K562 (cell line): ENCODE measurements at regions not wholly inside any gene's neighbourhood (a gene's known extent, or its start where the extent isn't known, plus 50 kb on each side); places are given as distances from the start of the nearest gene placed in this dataset.

Experiments used
- CBFA2T2 ChIP-seq: fragments of 450-650 bp; conservative IDR thresholded peaks from 2 replicates; pipeline ENCODE4 v1.6.1; 2017; ENCODE audit warnings: mild to moderate bottlenecking
- CTCF ChIP-seq, 3 experiments: IDR thresholded peaks in 2 of 3; conservative IDR thresholded peaks in 1 of 3; 2 replicates each; pipeline ENCODE4 v1.5.1; 2011 to 2012; ENCODE audit warnings: low read length in 3 of 3, mild to moderate bottlenecking in 3 of 3, control low read depth in 2 of 3, improper control_type of control experiment in 1 of 3, inconsistent platforms in 1 of 3, low read depth in 1 of 3, mixed read lengths in 1 of 3, moderate library complexity in 1 of 3; ENCODE audit not compliant: insufficient read depth in 2 of 3
- JUN ChIP-seq, 2 experiments: sonication (generic) in 1 of 2; formaldehyde crosslinking in 1 of 2; IDR thresholded peaks; 2 replicates each; pipeline versions ENCODE4 v1.6.1 to v1.8.0; 2012 to 2022; ENCODE audit warnings: borderline replicate concordance in 2 of 2, mild to moderate bottlenecking in 2 of 2, improper control_type of control experiment in 1 of 2, low read depth in 1 of 2, low read length in 1 of 2, missing genetic modification reagents in 1 of 2
- NFIC ChIP-seq: fragments of 450-650 bp; IDR thresholded peaks from 2 replicates; pipeline ENCODE4 v1.6.1; 2017; ENCODE audit warnings: mild to moderate bottlenecking, inconsistent platforms
- NR2C2 ChIP-seq, 2 experiments: fragments of 200-800 bp in 1 of 2; sonication (Bioruptor generic) in 1 of 2; sonication (generic) in 1 of 2; formaldehyde crosslinking in 1 of 2; IDR thresholded peaks; 2 replicates each; pipeline versions ENCODE4 v1.6.1 to v1.8.0; 2016 to 2022; ENCODE audit warnings: mild to moderate bottlenecking in 1 of 2, missing compliant biosample characterization in 1 of 2, missing genetic modification characterization in 1 of 2, missing genetic modification reagents in 1 of 2
- SAP30 ChIP-seq: fragments of 200-600 bp; sonication (generic); IDR thresholded peaks from 2 replicates; pipeline ENCODE4 v1.6.1; 2012; ENCODE audit warnings: borderline replicate concordance, low read depth, mild to moderate bottlenecking, moderate library complexity, low read length, control low read depth, inconsistent platforms; ENCODE audit not compliant: insufficient read depth, poor library complexity, severe bottlenecking
- TAF7 ChIP-seq: fragments of 450-650 bp; IDR thresholded peaks from 2 replicates; pipeline ENCODE4 v1.6.1; 2016; ENCODE audit warnings: missing genetic modification characterization, missing compliant biosample characterization
- USF1 ChIP-seq: sonication (generic); formaldehyde crosslinking; IDR thresholded peaks from 2 replicates; pipeline ENCODE4 v1.9.0; 2022; ENCODE audit warnings: mild to moderate bottlenecking, missing genetic modification reagents
- XRCC5 ChIP-seq: fragments of 200-400 bp; formaldehyde crosslinking; IDR thresholded peaks from 2 replicates; pipeline ENCODE4 v1.6.1; 2017; ENCODE audit warnings: low read depth, mild to moderate bottlenecking, low read length
- ZNF184 ChIP-seq: sonication (generic); formaldehyde crosslinking; IDR thresholded peaks from 2 replicates; pipeline ENCODE4 v1.5.0; 2020; ENCODE audit warnings: missing genetic modification reagents
- ZNF274 ChIP-seq: IDR thresholded peaks from 2 replicates; pipeline ENCODE4 v1.6.1; 2011; ENCODE audit warnings: low read depth, mild to moderate bottlenecking, low read length, moderate library complexity, borderline replicate concordance
- ZNF609 ChIP-seq: sonication (generic); formaldehyde crosslinking; IDR thresholded peaks from 2 replicates; pipeline ENCODE4 v1.8.1; 2023; ENCODE audit warnings: missing genetic modification reagents, mild to moderate bottlenecking, borderline replicate concordance
- TF ChIP-seq, protein P1 (sequence below): IDR thresholded peaks from 2 replicates; pipeline ENCODE4 v1.6.1; 2016; ENCODE audit warnings: missing genetic modification characterization, missing compliant biosample characterization
- TF ChIP-seq, protein P2 (sequence below): sonication (generic); formaldehyde crosslinking; IDR thresholded peaks from 2 replicates; pipeline ENCODE4 v1.8.0; 2023; ENCODE audit warnings: missing genetic modification reagents, mild to moderate bottlenecking, borderline replicate concordance

DNA sequence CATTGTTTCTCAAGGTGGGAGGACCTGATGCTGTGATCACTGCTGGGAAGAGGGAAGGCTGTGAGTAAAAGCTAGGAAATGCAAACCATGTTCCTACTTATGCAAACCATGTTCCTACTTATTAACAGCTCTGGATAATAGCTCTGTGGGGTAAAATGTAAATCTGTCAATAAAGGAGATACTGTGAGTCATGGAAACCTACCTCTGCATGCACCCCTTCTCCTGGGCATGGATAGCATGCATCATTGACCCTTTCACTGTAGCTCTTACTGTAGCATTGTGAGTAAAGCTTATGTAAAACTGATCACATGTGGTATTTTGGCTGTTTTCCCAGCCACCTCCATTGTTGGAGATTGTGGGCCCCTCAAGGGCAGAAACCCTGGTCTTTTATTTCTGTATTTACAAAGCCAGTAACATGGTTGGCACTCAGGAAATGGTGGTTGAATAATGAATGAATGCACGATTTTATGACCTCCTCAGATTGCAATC, 253.7 kb downstream of the GRIN2B start:
- TF ChIP-seq ZNF609 = no peak
- TF ChIP-seq, protein P1, sequence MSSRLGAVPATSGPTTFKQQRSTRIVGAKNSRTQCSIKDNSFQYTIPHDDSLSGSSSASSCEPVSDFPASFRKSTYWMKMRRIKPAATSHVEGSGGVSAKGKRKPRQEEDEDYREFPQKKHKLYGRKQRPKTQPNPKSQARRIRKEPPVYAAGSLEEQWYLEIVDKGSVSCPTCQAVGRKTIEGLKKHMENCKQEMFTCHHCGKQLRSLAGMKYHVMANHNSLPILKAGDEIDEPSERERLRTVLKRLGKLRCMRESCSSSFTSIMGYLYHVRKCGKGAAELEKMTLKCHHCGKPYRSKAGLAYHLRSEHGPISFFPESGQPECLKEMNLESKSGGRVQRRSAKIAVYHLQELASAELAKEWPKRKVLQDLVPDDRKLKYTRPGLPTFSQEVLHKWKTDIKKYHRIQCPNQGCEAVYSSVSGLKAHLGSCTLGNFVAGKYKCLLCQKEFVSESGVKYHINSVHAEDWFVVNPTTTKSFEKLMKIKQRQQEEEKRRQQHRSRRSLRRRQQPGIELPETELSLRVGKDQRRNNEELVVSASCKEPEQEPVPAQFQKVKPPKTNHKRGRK (tag) = no peak
- no peak for TF ChIP-seq SAP30
- no peak for TF ChIP-seq USF1 (CRISPR knock-in tag)
- TF ChIP-seq CTCF (IDR thresholded peaks at IDR 0.05 in 2 of 3, conservative IDR thresholded peaks at IDR 0.05 in 1 of 3; ENCODE audit: insufficient read depth in 2 of 3, low read depth in 1 of 3, low read length in 3 of 3) = no peak
- no peak for TF ChIP-seq XRCC5
- TF ChIP-seq, protein P2, sequence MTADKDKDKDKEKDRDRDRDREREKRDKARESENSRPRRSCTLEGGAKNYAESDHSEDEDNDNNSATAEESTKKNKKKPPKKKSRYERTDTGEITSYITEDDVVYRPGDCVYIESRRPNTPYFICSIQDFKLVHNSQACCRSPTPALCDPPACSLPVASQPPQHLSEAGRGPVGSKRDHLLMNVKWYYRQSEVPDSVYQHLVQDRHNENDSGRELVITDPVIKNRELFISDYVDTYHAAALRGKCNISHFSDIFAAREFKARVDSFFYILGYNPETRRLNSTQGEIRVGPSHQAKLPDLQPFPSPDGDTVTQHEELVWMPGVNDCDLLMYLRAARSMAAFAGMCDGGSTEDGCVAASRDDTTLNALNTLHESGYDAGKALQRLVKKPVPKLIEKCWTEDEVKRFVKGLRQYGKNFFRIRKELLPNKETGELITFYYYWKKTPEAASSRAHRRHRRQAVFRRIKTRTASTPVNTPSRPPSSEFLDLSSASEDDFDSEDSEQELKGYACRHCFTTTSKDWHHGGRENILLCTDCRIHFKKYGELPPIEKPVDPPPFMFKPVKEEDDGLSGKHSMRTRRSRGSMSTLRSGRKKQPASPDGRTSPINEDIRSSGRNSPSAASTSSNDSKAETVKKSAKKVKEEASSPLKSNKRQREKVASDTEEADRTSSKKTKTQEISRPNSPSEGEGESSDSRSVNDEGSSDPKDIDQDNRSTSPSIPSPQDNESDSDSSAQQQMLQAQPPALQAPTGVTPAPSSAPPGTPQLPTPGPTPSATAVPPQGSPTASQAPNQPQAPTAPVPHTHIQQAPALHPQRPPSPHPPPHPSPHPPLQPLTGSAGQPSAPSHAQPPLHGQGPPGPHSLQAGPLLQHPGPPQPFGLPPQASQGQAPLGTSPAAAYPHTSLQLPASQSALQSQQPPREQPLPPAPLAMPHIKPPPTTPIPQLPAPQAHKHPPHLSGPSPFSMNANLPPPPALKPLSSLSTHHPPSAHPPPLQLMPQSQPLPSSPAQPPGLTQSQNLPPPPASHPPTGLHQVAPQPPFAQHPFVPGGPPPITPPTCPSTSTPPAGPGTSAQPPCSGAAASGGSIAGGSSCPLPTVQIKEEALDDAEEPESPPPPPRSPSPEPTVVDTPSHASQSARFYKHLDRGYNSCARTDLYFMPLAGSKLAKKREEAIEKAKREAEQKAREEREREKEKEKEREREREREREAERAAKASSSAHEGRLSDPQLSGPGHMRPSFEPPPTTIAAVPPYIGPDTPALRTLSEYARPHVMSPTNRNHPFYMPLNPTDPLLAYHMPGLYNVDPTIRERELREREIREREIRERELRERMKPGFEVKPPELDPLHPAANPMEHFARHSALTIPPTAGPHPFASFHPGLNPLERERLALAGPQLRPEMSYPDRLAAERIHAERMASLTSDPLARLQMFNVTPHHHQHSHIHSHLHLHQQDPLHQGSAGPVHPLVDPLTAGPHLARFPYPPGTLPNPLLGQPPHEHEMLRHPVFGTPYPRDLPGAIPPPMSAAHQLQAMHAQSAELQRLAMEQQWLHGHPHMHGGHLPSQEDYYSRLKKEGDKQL (CRISPR knock-in tag) = no peak
- no peak for TF ChIP-seq NR2C2 (CRISPR knock-in tag; IDR thresholded peaks at IDR 0.05)
- no peak for TF ChIP-seq NR2C2 (tag; IDR thresholded peaks at IDR 0.05)
- no peak for TF ChIP-seq ZNF184 (CRISPR knock-in tag)
- TF ChIP-seq TAF7 (tag) = no peak
- TF ChIP-seq CBFA2T2 = no peak
- no peak for TF ChIP-seq JUN (IDR thresholded peaks at IDR 0.05; ENCODE audit: borderline replicate concordance, low read depth, low read length)
- TF ChIP-seq JUN (CRISPR knock-in tag; IDR thresholded peaks at IDR 0.05; ENCODE audit: borderline replicate concordance) = no peak
- TF ChIP-seq ZNF274 = no peak
- no peak for TF ChIP-seq NFIC
